HUDEP-2 (cell line): ENCODE measurements at regions not wholly inside any gene's neighbourhood (a gene's known extent, or its start where the extent isn't known, plus 50 kb on each side); places are given as distances from the start of the nearest gene placed in this dataset.

Source experiments
- DNase-seq, 76 experiments: peaks; one replicate each; lab custom pipeline; 2025; ENCODE audit not compliant: unreplicated experiment in 76 of 76; lab: John Stamatoyannopoulos, UW

DNA sequence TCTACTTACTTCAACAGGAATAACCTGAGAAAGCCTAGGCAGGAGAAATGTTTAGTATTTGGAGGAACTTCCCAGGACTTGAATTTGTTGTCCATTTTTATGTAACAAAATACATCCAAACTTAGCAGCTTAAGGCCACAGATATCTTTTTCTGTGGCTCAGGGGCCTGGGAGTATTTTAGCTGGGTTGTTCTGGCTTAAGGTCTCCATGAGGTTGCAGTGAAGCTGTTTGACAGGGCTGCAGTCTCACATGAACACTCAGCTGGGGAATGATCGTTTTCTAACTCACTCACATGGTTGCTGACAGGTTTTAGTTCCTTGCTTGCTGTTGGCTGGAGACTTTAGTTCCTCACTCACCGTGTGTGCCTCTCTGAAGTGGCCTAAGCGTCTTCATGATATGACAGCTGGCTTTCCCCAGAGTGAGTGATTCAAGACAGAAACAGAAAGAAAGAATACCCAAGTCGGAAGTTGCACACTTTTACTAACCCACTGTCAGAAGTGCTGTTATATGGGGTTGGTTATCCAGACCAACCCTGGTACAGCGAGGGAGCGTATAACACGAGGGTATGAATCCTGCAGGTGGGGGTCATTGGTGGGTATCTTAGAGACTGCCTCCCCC lies 229.7 kb upstream of the TBL1XR1 start:
- DNase-seq, result no peak

DNA sequence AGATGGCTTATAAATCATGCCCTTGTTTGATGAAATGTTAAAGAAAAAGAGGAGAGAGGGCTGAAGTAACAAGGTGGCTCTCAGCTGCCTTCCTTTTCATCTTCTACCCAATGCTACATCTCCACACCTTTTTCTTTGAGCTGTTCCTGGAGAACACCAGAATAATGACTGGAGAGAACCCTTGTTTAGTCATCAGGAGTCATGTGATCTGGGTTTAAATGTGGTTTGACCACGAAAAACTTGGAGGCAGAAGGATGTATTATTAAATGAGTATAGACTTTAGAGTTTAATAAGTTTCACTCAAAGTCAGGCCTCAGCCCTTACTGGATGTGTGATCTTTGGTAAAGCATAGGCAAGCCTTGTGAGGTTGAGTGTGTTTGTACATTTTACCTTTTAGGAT lies 230.3 kb upstream of the TBL1XR1 start:
- DNase-seq, result no peak

- DNase-seq, result no peak
Measured at GRCh38 chr3:177429079-177429478, 231.8 kb upstream of the TBL1XR1 start.

DNA sequence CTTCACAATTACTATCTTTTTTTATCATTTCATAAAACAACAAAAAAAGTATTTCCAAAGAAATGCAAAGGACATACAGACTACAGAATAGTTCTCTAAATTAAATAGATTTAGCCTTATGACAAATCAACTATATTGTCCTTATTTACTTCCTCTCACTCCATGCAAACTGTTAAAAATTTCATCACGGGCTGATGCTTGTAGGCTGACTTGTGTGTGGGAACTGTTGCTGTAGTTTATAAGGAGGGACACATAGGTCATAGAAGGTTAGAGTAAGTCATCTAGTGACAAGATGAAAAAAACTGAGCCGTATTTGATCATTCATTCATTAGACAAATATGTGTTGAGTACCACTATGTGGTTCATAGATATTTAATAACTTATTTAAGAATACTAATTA lies 232.5 kb upstream of the TBL1XR1 start:
- no peak for DNase-seq

- no peak for DNase-seq
Measured at GRCh38 chr3:177430653-177431052, 233.4 kb upstream of the TBL1XR1 start.

DNA sequence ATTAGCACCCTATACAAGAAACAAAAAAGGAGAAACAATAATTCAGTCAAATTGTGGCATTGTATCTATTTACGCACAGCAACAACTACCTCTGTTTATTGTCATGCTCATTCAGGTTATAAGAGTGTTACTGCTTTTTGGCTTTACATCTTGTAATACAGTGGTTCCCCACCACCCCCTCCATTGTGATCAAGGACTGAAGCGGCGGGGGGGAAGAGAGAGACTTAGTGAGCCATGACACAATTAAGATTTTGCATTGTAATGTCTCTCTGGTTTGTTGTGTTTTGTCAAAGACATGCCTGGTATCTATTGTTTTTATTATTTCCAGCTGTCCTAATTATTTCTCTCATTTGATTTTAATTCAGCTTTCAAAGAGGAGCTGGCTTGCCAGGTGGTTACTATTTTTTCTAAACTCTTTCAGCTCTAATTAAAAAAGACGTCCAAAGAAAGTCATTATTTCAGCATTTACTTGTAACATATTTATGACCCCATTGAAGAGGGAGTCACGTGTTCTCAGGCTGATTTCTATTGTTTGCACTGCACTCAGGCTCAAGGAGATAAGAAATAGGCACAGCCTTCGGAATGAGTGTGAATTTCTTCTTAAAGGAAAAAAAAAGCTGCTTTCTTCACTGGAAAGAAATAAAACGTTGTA lies 234.4 kb upstream of the TBL1XR1 start:
- no peak for DNase-seq

DNA sequence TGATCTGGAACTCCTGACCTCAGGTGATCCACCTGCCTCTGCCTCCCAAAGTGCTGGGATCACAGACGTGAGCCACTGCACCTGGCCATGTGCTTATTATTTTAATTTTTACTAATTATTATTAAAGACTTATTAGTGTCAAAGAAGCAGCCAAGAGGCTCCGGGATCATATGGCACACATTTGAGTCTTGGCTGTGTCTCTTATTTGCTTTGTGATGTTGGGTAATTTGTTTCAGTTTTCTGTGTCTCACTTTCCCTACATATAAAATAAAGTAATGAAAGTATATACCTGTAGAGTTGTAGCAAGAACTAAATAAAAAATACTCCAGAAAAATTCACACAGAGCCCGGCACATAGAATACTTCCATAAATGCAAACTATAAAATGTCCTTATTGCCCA lies 238.0 kb upstream of the TBL1XR1 start:
- DNase-seq, result no peak

DNA sequence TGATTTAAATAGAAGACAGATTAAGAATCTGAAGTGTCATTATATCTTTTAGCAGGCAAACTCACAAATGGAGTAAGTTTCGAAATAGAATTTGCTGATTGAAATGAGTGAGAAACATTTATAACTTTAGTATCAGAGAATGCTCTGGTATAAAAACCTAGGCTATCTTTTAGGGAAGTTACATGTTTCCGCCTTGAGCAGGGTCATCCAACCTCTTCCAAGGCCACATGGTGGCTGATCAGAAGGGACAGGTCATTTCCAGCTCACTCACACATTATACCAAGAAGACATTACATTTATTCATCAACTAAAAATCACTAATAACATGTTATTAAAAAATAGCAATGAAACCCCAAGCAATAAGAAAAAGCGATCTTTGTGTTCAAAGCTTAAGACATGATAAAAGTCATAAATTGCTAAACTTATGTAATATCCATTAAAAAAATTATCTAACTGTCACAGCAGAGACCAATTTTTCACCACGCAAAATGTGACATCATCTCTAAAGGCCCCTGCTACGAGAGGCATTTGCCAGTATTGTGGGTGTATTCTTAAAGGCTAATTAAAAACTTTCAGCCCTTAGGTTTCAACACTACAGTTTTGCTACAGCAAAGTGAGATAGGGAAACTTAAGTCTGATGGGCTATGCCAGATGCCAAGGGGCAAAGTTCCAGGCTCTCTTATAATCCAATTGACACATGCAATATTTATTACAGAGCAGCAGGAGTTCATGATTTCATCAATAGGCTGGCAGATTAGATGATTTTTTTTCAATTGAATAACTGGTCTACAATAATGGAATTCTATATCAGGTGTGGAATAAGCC lies 240.4 kb upstream of the TBL1XR1 start:
- DNase-seq, result no peak

GRCh38 chr3:177438596-177439220 lies 241.4 kb upstream of the TBL1XR1 start:
- no peak for DNase-seq

- no peak for DNase-seq
Measured at GRCh38 chr3:177439694-177440269, 242.5 kb upstream of the TBL1XR1 start.

DNA sequence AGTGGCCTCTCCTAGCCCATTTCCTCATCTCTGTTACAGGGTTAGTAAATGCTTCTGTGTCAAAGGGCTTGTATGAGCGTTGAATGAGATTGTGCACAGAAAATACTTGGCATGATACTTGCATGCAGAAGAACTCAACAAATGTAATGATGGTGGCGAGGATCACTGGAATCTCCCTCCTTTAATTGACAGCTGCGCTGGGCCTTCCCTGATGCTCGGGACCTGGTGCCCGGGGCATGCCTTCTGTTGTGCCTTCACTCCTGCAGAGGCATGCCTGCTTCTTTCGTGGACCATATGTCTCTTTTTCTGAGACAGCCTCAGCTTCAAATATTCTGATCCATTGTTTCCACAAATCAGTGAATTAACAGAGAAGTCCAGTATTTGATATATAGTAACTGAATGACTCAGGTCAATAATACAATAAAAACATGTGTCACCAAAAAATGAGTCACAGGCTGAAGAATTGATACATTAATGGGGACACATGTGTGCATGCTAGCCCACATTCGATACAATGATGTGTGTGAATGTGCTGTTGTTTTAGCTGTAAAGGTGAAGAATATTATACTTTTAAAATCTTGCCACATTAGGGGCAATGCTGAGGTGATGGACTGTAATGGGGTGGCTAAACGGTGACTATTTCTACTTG lies 243.3 kb upstream of the TBL1XR1 start:
- DNase-seq, result no peak

DNA sequence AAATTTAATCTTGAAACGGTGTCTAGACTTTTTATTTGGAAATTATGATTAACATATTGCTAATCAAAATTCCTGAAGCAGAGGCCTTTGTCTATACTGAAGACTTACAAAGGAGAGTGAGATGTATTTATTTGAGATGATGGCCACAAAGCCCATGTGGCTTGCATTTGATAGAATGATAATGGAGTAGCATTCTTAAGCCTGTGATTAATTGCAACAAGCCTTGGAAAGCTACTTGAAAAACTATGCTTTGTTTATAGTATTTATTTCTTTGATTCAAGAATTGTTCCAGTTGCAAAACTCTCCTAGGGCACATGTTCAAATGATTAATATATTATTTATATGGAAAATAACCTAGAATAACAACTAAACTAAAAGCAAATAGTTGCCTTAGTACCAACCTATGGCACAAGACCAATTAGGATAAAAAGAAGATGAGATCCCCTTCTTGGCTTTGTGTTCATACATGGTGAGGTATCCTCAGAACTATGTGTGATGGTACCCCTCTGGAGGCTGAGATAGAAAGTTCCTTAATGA lies 244.1 kb upstream of the TBL1XR1 start:
- DNase-seq, result no peak

GRCh38 chr3:177441813-177442646 lies 244.7 kb upstream of the TBL1XR1 start:
- DNase-seq, result no peak

DNA sequence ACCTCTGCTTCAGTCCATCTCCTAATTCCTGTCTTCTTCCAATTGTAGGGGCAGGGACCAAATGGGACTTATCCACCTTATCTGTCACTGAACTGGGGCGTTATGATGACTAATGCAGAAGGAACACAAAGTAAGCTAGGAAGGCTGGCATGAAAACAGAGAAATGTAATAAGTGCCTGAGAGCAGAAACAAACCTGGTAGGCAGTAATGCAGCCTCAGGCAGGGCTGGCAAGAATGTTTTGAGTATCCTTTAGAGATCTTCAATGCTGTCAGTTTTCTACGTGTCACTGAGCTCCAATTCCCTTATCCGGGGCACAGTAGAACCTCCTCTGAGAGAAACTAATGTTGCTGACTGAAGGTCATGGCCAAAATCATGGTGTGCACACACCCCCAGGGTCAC lies 246.2 kb upstream of the TBL1XR1 start:
- no peak for DNase-seq

DNA sequence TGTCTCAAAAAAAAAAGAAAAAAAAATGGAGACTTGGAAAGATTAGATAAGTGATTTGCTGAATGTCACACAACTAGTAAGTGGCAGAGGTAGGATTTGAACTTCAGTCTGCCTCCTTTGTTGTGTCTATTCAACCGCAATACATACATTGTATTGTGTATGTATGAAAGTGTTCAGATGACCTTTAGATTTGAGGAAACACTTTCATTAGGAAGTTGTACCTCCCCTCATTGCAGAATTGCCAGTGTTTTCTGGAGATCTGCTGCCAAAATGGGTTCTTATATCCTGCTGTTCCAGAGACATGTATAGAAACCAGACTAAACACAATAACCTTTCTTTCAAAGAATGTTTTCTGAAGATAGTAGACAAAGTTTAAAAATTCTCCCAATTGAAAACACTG lies 247.4 kb upstream of the TBL1XR1 start:
- no peak for DNase-seq

GRCh38 chr3:177445549-177445948 lies 248.3 kb upstream of the TBL1XR1 start:
- no peak for DNase-seq

- DNase-seq, result no peak
Measured at GRCh38 chr3:177446165-177446601, 248.9 kb upstream of the TBL1XR1 start.

DNA sequence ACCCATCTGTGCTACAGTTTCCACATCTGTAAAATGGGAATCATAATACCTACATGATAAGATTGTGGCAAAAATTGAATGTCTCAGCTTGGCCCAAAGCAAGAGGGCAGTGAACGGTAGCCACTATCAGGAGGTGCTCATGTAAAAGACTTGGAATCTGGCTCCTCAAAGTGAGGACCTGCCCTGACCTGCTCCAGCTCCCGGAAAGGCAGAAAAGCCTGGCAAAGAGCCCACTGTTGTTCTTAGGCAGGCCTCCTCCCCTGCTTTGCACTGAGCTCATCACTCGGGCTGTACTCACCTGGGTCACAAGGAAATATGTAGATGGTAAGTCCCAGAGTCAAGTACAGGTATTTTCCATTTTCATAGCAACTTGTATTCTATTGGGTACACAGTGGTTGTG lies 250.7 kb upstream of the TBL1XR1 start:
- no peak for DNase-seq

DNA sequence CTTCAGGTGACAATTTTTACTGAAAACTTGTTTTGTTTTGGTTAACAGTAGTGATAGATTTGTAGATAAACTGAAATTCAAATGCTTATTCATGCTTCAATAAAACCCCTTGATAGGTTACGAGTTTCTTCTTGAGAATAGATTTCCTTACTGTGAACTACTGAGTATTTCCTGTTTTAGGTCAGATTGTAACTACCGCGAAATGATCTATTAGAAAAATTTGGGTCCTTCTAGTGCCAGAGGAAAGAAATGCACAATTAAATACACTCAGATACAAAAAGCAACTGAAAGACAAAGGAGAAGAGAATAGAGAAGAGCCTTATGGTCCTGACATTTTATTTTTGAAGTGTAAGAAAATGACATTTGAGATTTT lies 251.7 kb upstream of the TBL1XR1 start:
- no peak for DNase-seq
